Hippocampal formation (tissue), 2 donors: ENCODE measurements at regions not wholly inside any gene's neighbourhood (a gene's known extent, or its start where the extent isn't known, plus 50 kb on each side); places are given as distances from the start of the nearest gene placed in this dataset.

ENCODE experiments used
- DNase-seq, 2 donors: peaks; one replicate each; lab custom pipeline; 2025; lab: John Stamatoyannopoulos, UW

DNA sequence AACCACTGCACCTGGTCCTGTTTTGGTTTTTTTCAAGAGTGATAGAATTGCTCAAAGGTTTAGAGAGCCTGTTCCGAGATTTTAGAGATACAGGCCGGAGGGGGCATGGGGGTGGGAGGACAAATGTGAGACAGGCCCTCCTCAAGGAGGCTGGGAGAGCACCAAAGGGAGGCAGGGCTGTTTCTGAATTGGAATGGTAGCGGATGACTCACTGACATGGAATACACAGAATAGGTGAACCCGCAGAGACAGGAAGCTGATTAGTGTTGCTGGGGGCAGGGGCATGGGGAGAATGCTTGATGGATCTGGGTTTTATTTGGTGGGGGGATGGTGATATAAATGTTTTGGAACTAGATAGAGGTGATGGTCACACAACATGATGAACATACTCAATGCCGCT is 111.0 kb upstream of the MGAT5 start:
- no peak for DNase-seq

DNA sequence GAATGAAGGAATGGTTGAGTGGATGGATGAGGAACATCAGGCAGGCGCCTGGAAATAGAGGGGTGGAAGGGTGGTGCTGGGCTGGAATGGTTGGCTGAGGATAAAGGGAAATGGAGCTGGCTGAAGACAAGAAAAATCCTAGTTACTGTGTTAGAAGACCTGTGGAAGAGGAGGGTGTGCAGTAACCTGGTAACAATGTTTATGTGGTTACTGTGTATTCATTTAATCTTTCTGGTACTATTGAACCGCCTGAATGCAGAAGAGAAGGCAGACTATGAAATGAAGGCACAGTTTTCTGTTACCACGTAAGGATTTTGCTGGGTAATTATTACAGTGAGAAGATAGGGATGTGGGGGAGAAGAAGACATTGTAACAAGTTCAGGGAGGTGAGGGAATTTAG is 110.3 kb upstream of the MGAT5 start:
- no peak for DNase-seq

DNA sequence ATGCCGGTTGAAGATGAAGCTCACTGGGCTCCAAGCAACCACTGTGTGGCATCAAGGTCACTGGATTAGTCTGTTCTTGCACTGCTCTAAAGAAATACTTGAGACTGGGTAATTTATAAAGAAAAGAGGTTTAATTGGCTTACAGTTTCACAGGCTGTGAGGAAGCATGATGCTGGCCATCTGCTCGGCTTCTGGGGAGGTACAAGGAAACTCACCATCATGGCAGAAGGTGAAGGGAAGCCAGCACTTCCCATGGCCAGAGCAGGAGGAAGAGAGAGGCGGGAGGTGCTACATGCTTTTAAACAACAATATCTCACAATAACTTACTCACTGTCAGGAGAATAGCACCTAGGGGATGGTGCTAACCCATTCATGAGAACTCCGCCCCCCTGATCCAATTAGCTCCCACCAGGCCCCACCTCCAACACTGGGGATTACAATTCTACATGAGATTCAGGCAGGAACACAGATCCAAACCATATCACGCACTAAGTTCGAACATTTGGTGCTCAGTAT is 109.7 kb upstream of the MGAT5 start:
- no peak for DNase-seq

DNA sequence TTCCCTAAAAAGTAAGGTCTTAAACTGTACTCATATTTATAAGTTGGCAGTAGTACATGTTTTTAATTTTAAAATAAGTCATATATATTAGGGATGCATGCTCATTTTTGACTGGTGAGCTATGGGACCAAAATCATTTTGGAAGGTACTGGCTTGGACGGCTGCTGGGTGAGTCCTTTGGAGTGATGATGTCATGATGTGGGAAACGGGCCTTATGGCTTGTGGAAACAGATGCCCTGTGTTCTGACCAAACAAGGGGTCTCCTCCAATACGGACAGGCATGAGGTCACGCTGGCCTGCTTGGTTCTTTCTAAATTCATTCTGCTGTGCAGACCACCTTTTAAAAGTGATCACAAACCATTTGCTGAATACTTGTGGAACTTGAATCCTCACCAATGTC is 109.2 kb upstream of the MGAT5 start:
- no peak for DNase-seq

DNA sequence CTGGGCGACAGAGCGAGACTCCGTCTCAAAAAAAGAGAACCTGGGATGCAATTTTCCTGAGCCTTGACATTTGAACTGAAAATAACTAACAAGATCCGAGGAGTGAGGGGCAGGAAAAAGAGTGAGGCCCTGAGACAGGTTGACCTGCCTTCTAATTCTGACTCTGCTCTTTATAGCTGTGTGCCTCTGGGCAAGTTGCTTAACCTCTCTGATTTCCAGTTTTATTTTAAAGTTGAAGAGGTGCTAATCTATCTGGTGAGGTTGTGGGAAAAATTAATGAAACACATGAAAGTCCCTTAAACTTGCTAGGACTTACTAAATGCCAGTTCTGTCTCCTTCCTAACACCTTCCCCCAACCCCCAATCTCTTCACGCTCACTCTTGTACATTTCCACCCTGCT is 108.4 kb upstream of the MGAT5 start:
- no peak for DNase-seq

DNA sequence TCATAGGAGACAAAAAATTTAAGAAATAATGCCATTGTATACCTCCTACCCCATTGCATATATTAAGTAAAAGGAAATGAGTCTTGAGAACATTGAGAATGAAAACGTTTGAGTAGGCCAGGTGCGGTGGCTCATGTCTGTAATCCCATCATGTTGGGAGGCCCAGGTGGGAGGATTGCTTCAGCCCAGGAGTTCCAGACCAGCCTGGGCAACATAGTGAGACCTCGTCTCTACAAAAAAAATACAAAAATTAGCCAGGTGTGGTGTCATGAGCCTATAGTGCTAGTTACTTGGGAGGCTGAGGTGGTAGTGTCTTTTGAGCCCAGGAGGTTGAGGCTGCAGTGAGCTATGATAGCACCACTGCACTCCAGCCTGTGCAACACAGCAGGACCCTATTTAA is 107.7 kb upstream of the MGAT5 start:
- DNase-seq: no peak

DNA sequence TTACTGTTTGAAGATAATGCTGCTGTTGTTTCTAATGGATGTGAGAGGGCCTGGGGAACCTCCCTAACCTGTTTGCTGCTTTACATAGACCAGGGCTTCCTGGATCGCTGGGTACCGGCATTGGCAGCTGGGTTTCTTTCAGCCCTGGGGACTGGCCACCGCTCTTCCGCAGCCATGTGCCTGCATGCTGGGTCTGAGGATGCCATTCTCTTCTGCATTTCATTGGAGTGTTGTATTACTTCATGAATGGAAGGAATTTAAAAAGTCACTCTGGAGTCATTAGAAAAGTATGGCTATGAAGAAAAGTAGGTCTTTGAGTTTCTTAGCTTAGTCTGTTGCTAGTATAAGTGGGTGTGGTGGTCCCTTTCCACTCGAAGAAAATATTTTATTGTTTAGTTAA is 107.3 kb upstream of the MGAT5 start:
- DNase-seq: no peak

DNA sequence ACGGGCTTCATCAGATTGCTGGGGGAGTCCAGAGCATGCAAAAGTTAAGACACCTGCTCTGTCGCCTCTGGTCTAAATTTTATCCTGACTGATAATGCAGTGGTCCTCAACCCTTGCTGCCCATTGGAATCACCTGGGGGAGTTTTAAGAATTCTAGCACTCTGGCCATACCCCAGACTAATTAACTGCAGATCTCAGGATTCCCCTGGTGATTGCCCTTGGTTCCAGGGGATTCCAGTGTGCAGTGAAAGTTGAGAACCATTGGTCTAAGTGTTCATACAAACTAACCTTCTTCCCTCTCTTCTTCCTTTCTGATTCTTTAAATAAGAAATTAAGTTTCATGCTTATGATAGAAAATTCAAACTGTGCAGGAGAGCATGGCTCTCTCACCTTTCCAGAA is 105.7 kb upstream of the MGAT5 start:
- DNase-seq: no peak

DNA sequence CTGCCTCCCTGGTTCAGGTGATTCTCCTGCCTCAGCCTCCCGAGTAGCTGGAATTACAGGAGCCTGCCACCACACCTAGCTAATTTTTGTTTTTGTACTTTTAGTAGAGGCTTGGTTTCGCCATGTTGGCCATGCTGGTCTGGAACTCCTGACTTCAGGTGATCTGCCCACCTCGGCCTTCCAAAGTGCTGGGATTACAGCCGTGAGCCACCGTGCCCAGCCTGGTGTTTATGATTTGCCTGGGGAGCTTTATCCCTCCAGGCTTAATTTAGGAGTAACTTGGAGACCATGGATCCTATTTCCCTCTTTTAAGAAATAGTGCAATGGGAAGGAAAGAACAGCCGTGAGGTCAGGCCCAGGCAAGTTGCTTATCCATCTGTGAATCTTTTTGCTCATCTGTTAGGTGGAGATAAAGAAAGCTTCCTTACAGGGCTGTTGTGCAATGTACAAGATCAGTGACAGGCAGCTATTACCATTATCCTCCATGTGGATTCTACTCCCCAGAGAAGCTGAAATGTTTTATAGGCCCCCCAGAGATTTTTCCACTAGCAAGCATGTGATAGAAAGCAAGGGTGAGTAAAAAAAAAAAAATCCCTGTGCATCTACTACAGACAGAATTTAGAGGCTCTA is 104.9 kb upstream of the MGAT5 start:
- no peak for DNase-seq

DNA sequence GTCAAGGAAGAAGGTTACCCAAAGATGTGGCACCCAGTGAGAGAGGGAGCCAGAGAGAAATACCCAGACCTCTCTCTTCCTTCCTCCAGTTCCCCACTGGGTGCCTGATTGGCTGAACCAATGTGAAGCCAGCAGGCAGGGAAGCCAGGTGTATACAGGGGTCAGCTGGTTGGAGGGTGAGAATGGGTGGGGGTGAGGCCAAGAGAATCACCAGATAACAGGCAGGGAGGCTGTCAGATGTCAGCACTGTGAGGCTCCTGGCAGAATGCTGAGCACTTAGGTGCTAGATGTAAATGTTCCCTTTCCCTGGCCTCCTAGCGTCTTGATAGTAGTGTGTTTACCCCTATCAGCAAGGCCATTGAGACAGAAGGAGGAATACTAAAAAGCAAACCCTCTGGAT is 104.0 kb upstream of the MGAT5 start:
- no peak for DNase-seq

DNA sequence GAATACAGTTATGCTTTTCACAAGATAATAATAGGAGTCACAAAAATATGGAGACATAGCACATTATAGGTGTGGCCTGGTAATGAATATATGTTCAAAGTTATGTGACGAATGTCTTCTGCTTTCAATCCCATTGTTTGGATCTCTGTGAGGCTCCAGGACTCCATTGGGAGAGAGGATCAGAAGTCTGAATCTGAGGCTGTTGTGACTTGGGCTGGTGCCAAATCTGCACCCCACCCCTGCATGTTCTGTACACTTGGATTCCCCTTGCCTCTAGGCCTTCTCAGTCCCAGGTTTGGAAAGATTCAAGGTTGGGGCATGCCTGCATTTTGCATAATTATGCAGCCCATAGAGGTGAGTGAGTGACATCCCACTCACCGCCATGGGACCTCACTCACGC is 103.1 kb upstream of the MGAT5 start:
- DNase-seq: no peak

DNA sequence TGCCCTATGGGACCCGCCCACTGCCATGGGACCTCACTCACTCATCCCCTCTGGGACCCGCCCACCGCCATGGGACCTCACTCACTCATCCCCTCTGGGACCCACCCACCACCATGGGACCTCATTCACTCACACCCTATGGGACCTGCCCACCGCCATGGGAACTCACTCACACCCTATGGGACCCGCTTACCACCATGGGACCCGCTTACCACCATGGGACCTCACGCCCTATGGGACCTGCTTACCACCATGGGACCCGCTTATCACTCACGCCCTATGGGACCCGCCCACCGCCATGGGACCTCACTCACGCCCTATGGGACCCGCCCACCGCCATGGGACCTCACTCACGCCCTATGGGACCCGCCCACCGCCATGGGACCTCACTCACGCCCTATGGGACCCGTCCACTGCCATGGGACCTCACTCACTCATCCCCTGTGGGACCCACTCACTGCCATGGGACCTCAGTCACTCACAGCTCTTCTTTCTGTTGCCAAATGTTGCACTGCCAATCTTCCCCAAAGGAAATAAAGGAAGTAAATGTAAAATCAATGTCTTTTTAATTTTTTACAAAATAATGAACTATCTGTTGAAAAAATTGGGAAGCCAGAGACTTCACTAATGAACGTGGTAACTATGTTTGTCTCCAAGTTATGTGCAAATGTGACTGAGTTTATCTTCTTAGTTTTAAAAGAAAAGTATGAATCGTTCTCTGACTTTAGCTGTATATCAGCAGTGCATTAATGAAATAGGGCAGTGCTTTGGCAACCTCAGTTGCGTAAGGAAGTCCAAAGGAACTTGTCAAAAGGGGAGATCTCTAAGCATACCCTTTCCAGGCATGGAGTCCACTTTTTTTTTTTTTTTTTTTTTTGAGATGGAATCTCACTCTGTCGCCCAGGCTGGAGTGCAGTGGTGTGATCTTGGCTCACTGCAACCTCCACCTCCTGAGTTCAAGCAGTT is 101.5 kb upstream of the MGAT5 start:
- DNase-seq: no peak

DNA sequence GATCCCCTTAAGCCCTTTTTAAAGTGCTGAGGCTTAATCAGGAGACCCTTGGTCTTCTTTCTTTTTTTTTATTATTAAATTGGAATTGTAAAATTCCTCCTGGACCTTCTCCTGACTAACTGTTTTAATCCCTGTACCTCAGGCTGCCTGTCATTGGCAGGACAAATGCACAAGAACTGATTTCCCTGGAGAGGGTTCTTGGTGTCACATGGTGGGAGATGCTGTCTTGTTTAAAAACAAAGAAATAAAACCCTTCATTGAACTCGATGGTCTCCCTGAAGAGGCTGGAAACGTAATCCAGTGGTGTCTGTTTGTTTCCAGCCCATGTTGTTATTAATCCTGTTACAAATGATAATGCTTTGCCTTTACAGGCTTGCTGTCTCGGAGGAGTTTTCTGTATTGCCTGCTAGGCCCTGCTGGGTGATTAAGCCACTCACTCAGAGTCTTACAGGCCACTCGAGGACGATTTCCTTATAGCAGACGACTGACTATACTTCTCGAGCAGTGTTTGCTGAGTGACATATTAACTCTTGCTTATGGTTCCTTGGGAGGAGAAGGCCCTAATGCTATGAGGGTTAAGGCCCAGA is 100.5 kb upstream of the MGAT5 start:
- no peak for DNase-seq

DNA sequence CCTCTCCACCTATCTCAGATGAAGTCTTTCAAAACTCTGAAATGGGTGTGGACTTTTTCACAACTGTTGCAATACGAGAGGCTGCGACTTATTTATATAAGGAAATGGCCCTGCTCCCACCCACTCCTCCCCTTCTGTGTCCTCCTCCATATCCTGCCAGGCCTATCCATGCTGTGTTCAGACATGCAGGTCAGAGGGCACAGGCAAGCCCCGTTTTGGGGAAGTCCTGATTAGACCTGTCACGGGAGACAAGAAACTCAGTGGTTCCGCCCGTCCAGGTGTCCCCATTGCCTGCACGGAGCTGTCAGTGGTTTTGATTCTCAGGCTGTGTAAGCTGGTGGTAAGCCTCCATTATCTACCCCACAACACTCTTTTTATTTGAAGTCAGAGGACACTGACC is 99.6 kb upstream of the MGAT5 start:
- DNase-seq: no peak

DNA sequence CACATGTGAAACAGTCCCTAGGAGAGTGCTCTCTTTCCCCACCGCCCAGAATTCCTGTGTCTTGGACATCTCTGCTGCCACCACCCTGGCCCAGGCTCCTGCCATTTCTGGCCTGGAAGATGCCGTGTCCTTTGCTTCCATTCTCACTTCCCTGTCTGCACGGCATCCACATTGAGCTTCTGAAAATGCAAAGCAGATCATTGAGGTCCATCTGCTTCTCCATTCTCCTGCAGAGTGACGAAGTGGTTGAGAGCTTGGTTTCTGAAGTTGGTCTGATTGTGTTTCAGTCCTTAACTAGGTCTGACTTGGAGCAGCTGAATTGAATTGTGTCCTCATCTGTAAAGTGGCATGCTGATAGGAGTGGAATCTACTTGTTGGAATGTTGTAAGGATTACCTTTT is 98.7 kb upstream of the MGAT5 start:
- no peak for DNase-seq

DNA sequence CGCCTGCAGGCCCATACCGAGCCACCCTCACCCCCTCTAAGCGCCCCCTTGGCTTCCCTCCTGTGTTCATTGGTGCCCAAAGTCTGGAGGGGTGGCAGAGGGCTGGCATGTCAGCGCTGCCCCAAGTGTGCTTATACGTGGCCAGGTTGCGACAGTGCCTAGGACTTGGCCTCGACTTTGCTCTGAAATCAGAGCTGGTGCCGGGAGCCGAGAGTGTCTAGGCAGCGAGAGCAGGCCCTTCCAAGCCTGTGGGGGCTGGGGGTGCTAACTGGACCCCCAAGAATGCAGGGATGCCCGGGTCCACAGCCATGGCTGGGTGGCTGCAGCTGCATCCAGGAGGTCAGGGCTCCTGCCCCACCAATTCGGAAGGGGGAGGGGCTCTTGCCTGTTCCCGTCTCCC is 95.6 kb upstream of the MGAT5 start:
- DNase-seq: no peak

DNA sequence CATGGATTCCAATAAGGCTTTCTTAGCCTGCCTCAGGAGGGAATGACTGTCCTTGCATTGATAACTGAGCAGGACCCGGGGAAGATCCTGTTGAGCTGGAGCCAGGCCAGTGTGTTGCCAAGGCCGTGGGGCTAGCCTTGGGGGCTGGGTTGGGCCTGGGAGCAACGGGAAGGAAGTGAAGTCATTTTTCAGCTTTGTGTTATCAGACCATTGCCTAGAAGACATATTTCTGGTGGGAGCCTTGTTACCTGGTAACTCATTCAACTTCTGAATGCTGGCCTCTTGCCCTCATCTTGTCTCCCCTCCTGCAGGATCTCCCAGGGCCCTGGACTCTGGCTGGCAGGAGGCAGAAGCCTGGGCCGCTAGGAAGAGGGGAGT is 92.7 kb upstream of the MGAT5 start:
- no peak for DNase-seq

DNA sequence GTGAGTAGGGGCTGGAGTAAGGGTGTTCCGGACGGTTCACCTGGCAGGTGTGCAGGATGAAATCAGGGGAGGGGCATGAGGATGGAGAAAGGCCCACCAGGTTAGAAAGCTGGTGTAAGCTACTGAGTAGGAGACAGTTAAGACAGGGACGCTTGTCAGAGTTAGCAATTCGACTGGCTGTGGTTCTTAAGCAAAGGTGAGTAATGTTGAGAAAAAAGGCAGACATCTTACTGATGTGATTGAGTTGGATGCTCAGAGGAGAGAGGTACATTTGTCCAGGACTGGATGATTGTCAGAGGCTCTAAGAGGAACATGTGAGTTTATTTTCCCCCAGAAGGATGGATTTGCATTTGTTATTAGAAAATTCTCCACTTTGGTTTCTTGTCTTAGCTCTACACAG is 90.5 kb upstream of the MGAT5 start:
- no peak for DNase-seq

DNA sequence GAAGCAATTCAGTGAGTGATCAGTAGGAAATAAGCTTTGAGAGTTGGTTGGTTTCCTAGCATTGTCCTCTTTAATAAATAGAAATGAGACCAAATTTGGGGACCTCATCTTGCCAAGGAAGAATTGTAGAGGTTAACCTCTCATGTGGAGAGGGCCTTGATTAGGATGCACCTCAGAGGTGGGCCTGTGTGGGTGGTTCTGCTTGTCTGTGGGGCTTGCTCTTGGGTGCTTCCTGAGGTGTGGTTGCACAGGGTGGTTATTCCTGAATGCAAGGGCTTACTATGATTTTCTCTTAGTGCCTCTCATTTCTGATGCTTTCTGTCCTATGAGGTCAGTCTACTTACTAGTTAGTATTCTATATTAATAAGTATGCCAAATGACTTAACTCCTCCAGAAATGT is 89.6 kb upstream of the MGAT5 start:
- DNase-seq: no peak

DNA sequence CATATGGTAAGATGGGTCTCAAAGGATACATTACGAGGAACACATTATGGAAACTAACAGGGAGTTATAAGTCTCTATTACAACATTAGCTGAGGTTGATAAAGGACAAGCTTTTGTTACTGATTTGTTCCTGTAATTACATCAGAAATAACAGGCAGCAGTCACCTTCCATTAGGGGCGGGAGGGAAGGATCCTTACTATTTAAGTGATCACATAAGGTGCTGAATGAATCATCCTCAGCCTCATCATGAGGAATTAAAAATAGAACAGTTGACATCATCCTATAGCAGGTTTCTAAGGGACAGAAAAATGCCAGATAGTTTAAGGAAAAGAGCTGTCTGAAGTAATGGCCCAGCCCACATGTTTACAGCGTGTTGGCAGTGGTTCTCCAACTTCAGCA is 86.9 kb upstream of the MGAT5 start:
- DNase-seq: no peak

DNA sequence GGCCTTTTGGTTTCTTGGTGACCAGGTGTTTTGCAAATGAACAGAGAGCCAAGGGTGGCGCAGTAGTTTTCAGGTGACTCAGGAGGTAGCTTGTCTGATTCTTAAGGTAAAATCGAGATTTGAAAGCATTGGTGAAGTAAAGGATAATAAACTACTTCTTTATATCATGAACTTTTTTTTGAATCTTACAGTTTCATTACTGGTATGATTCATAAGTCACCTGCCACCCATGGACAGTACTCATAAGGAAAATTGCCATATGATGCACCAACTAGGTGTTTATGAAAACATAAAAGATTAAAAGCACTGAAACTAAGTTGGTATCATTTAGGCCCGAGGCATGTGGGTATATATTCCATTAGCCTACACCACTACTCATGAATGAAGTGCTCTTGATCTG is 84.1 kb upstream of the MGAT5 start:
- DNase-seq: no peak

DNA sequence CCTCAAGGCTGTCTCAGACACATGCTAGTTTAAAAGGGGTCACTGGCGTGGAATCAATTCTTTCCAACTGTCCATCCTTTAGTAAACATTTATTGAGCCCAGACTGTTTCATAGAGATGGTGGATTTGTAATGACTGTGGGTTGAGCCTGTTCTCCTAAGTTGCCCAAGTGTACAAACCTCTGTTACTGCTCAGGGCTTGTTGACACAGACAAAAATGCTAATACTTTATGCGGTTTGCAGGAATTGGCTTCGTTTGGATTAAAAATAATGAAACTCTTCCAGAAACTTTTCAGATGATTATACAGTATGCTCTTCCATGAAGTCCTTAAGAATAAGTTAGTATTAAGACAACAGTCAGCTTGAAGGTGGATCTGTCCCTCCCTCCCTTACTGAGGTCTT is 83.6 kb upstream of the MGAT5 start:
- DNase-seq: no peak

DNA sequence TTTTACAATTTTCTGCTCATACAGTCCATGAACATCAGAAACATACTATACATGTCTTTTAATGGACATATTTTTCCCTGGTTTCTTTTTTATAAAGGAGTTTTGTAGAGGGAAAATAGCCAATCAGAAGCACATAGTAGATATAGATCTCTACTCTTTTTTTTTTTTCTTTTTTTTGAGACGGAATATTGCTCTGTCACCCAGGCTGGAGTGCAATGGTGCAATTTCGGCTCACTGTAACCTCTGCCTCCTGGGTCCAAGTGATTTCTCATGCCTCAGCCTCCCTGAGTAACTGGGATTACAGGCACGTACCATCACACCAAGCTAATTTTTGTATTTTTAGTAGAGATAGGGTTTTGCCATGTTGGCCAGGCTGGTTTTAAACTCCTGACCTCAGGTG is 83.2 kb upstream of the MGAT5 start:
- no peak for DNase-seq
